ENCODE measurements at regions not wholly inside any gene's neighbourhood (a gene's known extent, or its start where the extent isn't known, plus 50 kb on each side); places are given as distances from the start of the nearest gene placed in this dataset.

DNA sequence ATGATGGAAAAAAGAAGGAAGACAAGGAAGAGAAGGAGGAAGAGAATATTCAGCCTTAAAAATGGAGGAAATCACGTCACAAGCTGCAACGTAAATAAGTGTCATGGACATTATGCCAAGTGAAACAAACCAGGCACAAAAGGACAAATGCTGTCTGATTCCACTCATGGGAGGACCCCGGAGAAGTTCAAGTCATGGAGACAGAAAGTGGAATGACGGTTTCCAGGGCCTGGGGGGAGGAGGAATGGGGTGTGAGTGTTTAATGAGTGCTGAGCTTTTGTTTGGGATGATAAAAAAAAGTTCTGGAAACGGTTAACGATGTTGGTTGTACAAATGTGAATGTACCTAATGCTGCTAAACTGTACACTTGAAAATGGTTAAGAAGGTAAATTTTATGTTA lies 439.5 kb downstream of the GADD45G start:
- H3K36me3 ChIP-seq (ENCODE audit: insufficient read depth) = no peaks in the 10 kb centered on the region
- H3F3A ChIP-seq (replicated peaks; ENCODE audit: low read depth) = no peaks in the 10 kb centered on the region
- Mint-ChIP-seq H3K4me3 (no peak overlapping the region), H3K36me3 (ENCODE audit: low read depth) (no peaks in the 10 kb centered on the region), H3K27ac (no peak overlapping the region), H3K27me3 (ENCODE audit: insufficient read depth, low read depth, poor library complexity) (no peaks in the 10 kb centered on the region), H3K4me1 (peaks cover 11% of the 10 kb centered on the region), H3K9me3 (no peaks in the 10 kb centered on the region)
- H3K4me1 ChIP-seq (ENCODE audit: insufficient read depth) = peaks cover 6% of the 10 kb centered on the region
- no peaks in the 10 kb centered on the region for H4K20me1 ChIP-seq (replicated peaks; ENCODE audit: insufficient read depth)
- no peak for TF ChIP-seq EZH2phosphoT487 (IDR thresholded peaks at IDR 0.05; ENCODE audit: unreplicated experiment)
- TF ChIP-seq ZNF114 (CRISPR knock-in tag; IDR thresholded peaks at IDR 0.05) = no peak
- no peak for TF ChIP-seq EZH2 (IDR thresholded peaks at IDR 0.05; ENCODE audit: low read depth, unreplicated experiment)
- TF ChIP-seq, protein P1, sequence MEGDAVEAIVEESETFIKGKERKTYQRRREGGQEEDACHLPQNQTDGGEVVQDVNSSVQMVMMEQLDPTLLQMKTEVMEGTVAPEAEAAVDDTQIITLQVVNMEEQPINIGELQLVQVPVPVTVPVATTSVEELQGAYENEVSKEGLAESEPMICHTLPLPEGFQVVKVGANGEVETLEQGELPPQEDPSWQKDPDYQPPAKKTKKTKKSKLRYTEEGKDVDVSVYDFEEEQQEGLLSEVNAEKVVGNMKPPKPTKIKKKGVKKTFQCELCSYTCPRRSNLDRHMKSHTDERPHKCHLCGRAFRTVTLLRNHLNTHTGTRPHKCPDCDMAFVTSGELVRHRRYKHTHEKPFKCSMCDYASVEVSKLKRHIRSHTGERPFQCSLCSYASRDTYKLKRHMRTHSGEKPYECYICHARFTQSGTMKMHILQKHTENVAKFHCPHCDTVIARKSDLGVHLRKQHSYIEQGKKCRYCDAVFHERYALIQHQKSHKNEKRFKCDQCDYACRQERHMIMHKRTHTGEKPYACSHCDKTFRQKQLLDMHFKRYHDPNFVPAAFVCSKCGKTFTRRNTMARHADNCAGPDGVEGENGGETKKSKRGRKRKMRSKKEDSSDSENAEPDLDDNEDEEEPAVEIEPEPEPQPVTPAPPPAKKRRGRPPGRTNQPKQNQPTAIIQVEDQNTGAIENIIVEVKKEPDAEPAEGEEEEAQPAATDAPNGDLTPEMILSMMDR (conservative IDR thresholded peaks at IDR 0.05; ENCODE audit: low read depth in 2 of 2) = no peak
- no peak for TF ChIP-seq JUNB (IDR thresholded peaks at IDR 0.05; ENCODE audit: unreplicated experiment)
- TF ChIP-seq, protein P2, sequence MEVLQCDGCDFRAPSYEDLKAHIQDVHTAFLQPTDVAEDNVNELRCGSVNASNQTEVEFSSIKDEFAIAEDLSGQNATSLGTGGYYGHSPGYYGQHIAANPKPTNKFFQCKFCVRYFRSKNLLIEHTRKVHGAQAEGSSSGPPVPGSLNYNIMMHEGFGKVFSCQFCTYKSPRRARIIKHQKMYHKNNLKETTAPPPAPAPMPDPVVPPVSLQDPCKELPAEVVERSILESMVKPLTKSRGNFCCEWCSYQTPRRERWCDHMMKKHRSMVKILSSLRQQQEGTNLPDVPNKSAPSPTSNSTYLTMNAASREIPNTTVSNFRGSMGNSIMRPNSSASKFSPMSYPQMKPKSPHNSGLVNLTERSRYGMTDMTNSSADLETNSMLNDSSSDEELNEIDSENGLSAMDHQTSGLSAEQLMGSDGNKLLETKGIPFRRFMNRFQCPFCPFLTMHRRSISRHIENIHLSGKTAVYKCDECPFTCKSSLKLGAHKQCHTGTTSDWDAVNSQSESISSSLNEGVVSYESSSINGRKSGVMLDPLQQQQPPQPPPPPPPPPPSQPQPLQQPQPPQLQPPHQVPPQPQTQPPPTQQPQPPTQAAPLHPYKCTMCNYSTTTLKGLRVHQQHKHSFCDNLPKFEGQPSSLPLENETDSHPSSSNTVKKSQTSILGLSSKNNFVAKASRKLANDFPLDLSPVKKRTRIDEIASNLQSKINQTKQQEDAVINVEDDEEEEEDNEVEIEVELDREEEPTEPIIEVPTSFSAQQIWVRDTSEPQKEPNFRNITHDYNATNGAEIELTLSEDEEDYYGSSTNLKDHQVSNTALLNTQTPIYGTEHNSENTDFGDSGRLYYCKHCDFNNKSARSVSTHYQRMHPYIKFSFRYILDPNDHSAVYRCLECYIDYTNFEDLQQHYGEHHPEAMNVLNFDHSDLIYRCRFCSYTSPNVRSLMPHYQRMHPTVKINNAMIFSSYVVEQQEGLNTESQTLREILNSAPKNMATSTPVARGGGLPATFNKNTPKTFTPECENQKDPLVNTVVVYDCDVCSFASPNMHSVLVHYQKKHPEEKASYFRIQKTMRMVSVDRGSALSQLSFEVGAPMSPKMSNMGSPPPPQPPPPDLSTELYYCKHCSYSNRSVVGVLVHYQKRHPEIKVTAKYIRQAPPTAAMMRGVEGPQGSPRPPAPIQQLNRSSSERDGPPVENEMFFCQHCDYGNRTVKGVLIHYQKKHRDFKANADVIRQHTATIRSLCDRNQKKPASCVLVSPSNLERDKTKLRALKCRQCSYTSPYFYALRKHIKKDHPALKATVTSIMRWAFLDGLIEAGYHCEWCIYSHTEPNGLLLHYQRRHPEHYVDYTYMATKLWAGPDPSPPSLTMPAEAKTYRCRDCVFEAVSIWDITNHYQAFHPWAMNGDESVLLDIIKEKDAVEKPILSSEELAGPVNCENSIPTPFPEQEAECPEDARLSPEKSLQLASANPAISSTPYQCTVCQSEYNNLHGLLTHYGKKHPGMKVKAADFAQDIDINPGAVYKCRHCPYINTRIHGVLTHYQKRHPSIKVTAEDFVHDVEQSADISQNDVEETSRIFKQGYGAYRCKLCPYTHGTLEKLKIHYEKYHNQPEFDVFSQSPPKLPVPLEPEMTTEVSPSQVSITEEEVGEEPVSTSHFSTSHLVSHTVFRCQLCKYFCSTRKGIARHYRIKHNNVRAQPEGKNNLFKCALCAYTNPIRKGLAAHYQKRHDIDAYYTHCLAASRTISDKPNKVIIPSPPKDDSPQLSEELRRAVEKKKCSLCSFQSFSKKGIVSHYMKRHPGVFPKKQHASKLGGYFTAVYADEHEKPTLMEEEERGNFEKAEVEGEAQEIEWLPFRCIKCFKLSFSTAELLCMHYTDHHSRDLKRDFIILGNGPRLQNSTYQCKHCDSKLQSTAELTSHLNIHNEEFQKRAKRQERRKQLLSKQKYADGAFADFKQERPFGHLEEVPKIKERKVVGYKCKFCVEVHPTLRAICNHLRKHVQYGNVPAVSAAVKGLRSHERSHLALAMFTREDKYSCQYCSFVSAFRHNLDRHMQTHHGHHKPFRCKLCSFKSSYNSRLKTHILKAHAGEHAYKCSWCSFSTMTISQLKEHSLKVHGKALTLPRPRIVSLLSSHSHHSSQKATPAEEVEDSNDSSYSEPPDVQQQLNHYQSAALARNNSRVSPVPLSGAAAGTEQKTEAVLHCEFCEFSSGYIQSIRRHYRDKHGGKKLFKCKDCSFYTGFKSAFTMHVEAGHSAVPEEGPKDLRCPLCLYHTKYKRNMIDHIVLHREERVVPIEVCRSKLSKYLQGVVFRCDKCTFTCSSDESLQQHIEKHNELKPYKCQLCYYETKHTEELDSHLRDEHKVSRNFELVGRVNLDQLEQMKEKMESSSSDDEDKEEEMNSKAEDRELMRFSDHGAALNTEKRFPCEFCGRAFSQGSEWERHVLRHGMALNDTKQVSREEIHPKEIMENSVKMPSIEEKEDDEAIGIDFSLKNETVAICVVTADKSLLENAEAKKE (CRISPR knock-in tag; IDR thresholded peaks at IDR 0.05) = no peak
- no peaks in the 10 kb centered on the region for H3K27me3 ChIP-seq (ENCODE audit: insufficient read depth)
- no peak for DNase-seq (ENCODE audit: low spot score)
- H2AFZ ChIP-seq = no peak overlapping the region
- peaks cover 15% of the 10 kb centered on the region for H3K9me2 ChIP-seq (ENCODE audit: insufficient read depth)
- H3K4me2 ChIP-seq = no peak overlapping the region
- no peak for ATAC-seq
- no peak overlapping the region for H3K27ac ChIP-seq (ENCODE audit: low read depth)
- no peaks in the 10 kb centered on the region for H3K79me2 ChIP-seq (replicated peaks; ENCODE audit: insufficient read depth)
- no peak overlapping the region for H3K4me3 ChIP-seq

Data from GM23338 (cell line).